Activated B cell treated with CpG ODN at 0.5 μM for 24 hours (primary cell): ENCODE measurements at regions not wholly inside any gene's neighbourhood (a gene's known extent, or its start where the extent isn't known, plus 50 kb on each side); places are given as distances from the start of the nearest gene placed in this dataset.

Experiments used
- ATAC-seq: fragments of 200-7000 bp; cut with Tn5 transposase; one replicate; pipeline ENCODE4 v1.10.0; 2021; ENCODE audit warnings: low read depth, mild to moderate bottlenecking, moderate library complexity
- CTCF ChIA-PET: fragments of 350-600 bp; sonication (Branson Sonifier 250); formaldehyde crosslinking; loops from one replicate; lab custom pipeline; 2021; ENCODE audit warnings: antibody characterized with exemption; lab: Charles Lee
- POLR2A ChIA-PET: fragments of 350-600 bp; sonication (Branson Sonifier 250); formaldehyde crosslinking; loops from one replicate; lab custom pipeline; 2021; ENCODE audit warnings: antibody characterized with exemption; lab: Charles Lee
- DNase-seq: peaks from one replicate; pipeline ENCODE4 v3.0.0; 2022
- H3K27ac Mint-ChIP-seq: one replicate; pipeline ENCODE4 v1.8.0; 2020; ENCODE audit warnings: mixed read lengths
- H3K27me3 Mint-ChIP-seq: one replicate; pipeline ENCODE4 v1.8.0; 2021; ENCODE audit warnings: mixed read lengths
- H3K36me3 Mint-ChIP-seq: one replicate; pipeline ENCODE4 v1.8.0; 2021; ENCODE audit warnings: low read depth, mixed read lengths
- H3K4me1 Mint-ChIP-seq: one replicate; pipeline ENCODE4 v1.8.0; 2021; ENCODE audit warnings: mixed read lengths
- H3K4me3 Mint-ChIP-seq: one replicate; pipeline ENCODE4 v1.8.0; 2020; ENCODE audit warnings: mild to moderate bottlenecking, mixed read lengths
- H3K9me3 Mint-ChIP-seq: one replicate; pipeline ENCODE4 v1.8.0; 2020; ENCODE audit warnings: mixed read lengths
- intact Hi-C: fragments of 100-400 bp; cut with micrococcal nuclease; formaldehyde crosslinking; loops from one replicate; pipeline ENCODE4 v1.15.1; 2024
- TF ChIP-seq, protein P1 (sequence below): fragments of 200-600 bp; IDR thresholded peaks from one replicate; pipeline ENCODE4 v1.8.0; 2022; ENCODE audit warnings: antibody characterized with exemption, mild to moderate bottlenecking

DNA sequence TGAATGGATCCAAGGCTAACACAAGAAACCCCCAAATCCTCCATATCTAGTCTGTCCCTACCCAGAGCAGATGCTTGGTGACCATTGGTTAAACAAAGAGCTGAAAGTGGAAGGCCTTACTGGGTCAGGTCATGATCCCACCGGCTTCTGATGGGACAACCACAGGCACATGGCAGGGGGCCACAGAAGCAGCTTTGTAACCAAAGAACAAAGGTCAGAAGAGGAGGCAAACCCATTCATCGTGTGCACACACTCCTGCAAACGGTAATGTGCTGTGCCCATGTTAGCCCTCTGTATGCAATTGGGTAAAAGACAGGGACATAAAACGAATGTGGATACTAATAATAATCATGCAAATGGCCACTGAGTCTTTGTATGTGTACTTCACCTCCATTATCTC, 133.3 kb upstream of the SLC6A11 start:
- H3K4me3 Mint-ChIP-seq = no peak overlapping the region
- H3K27ac Mint-ChIP-seq = no peak overlapping the region
- ATAC-seq (no peak), DNase-seq (no peak)
- TF ChIP-seq, protein P1, sequence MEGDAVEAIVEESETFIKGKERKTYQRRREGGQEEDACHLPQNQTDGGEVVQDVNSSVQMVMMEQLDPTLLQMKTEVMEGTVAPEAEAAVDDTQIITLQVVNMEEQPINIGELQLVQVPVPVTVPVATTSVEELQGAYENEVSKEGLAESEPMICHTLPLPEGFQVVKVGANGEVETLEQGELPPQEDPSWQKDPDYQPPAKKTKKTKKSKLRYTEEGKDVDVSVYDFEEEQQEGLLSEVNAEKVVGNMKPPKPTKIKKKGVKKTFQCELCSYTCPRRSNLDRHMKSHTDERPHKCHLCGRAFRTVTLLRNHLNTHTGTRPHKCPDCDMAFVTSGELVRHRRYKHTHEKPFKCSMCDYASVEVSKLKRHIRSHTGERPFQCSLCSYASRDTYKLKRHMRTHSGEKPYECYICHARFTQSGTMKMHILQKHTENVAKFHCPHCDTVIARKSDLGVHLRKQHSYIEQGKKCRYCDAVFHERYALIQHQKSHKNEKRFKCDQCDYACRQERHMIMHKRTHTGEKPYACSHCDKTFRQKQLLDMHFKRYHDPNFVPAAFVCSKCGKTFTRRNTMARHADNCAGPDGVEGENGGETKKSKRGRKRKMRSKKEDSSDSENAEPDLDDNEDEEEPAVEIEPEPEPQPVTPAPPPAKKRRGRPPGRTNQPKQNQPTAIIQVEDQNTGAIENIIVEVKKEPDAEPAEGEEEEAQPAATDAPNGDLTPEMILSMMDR = no peak
- H3K9me3 Mint-ChIP-seq = no peaks in the 10 kb centered on the region
- H3K36me3 Mint-ChIP-seq = no peaks in the 10 kb centered on the region
- CTCF ChIA-PET = no interaction called here
- POLR2A ChIA-PET = no interaction called here
- H3K4me1 Mint-ChIP-seq = no peaks in the 10 kb centered on the region
- H3K27me3 Mint-ChIP-seq = peaks cover 5% of the 10 kb centered on the region
- intact Hi-C loops = no loop called here

DNA sequence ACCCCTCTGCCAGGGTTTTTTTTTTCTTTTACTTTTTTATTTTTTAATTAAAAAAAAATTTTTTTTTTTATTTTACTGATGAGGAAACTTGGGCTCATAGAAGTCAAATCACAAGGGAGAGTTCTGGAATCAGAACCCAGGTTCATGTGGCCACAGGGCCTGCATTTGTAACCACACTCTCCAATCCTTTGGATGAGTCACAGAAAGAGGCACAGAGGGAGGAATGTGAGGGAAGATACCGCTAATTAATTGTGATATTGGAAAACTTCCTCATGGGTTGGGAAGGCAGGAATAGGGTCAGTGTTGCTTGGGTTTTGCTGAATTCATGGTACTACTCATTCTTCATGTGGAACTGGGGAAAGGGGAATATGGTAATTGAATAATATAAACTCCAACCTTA, 132.9 kb upstream of the SLC6A11 start:
- Mint-ChIP-seq H3K4me1 (no peaks in the 10 kb centered on the region), H3K36me3 (no peaks in the 10 kb centered on the region), H3K27ac (no peak overlapping the region), H3K27me3 (peaks cover 5% of the 10 kb centered on the region), H3K9me3 (no peaks in the 10 kb centered on the region), H3K4me3 (no peak overlapping the region)
- CTCF ChIA-PET = no interaction called here
- DNase-seq = no peak
- no peak for ATAC-seq
- intact Hi-C loops = no loop called here
- POLR2A ChIA-PET = no interaction called here
- TF ChIP-seq, protein P1 = no peak

DNA sequence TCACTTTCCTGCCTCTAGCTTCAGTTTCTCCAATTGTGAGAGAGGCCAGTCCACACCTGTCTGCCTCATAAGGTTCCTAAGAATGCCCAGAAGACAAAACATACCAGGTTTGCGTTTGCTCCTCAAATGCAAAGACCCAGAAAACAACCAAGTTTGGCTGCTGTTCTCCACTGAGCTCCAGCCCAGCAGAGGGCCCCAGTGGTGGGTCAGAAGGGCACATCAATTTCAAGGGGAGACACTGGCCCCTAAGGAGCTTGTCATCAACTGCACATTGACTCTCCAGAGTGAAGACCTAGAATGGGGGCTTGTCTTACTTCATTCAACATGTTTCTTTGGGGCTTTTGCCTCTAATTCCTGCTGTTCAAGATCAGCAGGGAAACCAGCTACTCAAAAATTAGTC, 127.9 kb upstream of the SLC6A11 start:
- H3K9me3 Mint-ChIP-seq = no peaks in the 10 kb centered on the region
- H3K27ac Mint-ChIP-seq = no peak overlapping the region
- no peaks in the 10 kb centered on the region for H3K4me1 Mint-ChIP-seq
- H3K36me3 Mint-ChIP-seq = no peaks in the 10 kb centered on the region
- H3K4me3 Mint-ChIP-seq = no peak overlapping the region
- peaks cover 5% of the 10 kb centered on the region for H3K27me3 Mint-ChIP-seq
- intact Hi-C loops = no loop called here
- ChIA-PET POLR2A (no interaction called here), CTCF (interaction anchor here (1.0 kb wide), 1 partner anchor 9 kb away, joined by 4 read pairs; no protein-coding TSS in a partner anchor)
- DNase-seq = no peak
- ATAC-seq = no peak
- TF ChIP-seq, protein P1 = no peak

DNA sequence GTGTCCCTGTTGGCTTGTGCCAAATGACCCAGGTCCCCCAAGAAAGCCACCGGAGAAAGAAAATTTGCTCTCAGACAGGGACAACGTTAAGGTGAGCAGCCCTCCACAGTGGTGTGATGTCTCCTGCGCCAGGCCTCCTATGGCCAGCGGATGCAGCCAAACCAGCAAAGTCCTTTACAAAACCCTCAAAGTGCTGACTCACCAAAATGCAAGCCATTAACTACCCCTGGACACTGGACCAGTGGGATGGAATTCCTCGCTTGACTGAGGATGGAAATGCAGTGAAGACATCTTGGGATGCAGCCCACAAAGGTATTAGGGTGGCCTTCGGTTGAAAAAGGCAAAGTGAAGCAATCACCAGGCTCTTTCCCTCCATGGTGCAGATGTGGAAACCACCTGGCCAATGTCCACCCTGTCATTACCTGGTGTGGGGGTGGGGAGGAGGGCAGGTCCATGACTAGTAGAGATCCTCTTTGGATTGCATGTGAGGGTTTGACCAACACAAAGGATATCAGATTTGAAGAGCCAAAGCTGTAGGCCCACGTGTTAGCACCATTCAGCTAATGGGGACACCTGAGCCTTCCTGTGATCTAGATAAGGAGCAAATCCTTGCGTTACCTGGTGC, 127.4 kb upstream of the SLC6A11 start:
- ChIA-PET POLR2A (no interaction called here), CTCF (interaction anchor here (1.0 kb wide), 1 partner anchor 9 kb away, joined by 4 read pairs; no protein-coding TSS in a partner anchor)
- TF ChIP-seq, protein P1 = no peak
- intact Hi-C loops = no loop called here
- DNase-seq (no peak), ATAC-seq (no peak)
- Mint-ChIP-seq H3K27ac (no peak overlapping the region), H3K4me3 (no peak overlapping the region), H3K9me3 (no peaks in the 10 kb centered on the region), H3K27me3 (peaks cover 5% of the 10 kb centered on the region), H3K36me3 (no peaks in the 10 kb centered on the region), H3K4me1 (no peaks in the 10 kb centered on the region)

DNA sequence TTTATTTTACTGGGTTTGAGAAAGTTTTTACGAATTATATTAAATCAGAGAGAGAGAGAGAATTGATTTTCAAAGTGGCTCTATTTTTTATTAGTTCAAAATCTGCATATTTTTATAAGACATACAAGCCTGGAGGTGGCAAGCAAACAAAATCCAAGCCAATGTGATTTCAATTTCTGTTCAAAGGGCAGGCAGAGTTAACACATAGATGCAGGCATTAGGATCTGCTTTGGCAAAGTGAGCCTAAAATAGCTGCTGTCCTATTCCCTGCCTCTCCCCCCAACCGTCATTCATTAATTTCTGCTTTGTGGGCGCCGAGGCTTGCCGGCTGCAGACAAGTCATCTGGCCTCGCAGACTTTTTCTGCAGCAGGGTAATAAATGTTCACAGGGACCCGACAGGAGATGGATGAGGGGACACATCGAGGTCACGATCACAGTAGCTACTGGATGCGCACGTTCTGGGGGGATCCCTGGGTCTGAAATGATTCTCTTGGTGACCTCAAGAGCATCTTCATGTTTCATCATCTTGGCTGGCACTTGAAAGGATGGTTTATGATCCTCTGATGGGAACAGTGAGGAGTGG, 123.9 kb upstream of the SLC6A11 start:
- Mint-ChIP-seq H3K27me3 (peaks cover 4% of the 10 kb centered on the region), H3K9me3 (no peaks in the 10 kb centered on the region), H3K4me3 (no peak overlapping the region), H3K4me1 (no peaks in the 10 kb centered on the region), H3K27ac (no peak overlapping the region), H3K36me3 (no peaks in the 10 kb centered on the region)
- TF ChIP-seq, protein P1 = no peak
- intact Hi-C loops = no loop called here
- no peak for DNase-seq
- no peak for ATAC-seq
- CTCF ChIA-PET = no interaction called here
- POLR2A ChIA-PET = no interaction called here
